SK-N-SH (cell line): ENCODE measurements at regions not wholly inside any gene's neighbourhood (a gene's known extent, or its start where the extent isn't known, plus 50 kb on each side); places are given as distances from the start of the nearest gene placed in this dataset.

Experiments used
- CTCF ChIA-PET: fragments of 300-600, 350-600 bp; formaldehyde crosslinking; extraction: SDS; loops from one replicate; lab custom pipeline; 2021; lab: Yijun Ruan, JAX
- POLR2A ChIA-PET: fragments of 350-600 bp; sonication (Branson Sonifier 250); formaldehyde crosslinking; extraction: SDS; loops from one replicate; lab custom pipeline; 2020; ENCODE audit warnings: antibody characterized with exemption, inconsistent platforms; lab: Yijun Ruan, JAX
- DNase-seq: peaks from one replicate; pipeline ENCODE4 v3.0.0; 2012
- H2AFZ ChIP-seq: fragments of 200-600 bp; sonication (generic); 2 replicates; pipeline ENCODE4 v1.8.1; 2016; ENCODE audit warnings: antibody characterized with exemption, mild to moderate bottlenecking, low read depth
- H3F3A ChIP-seq: fragments of 200-600 bp; sonication (generic); replicated peaks from 2 replicates; pipeline ENCODE3; 2016; ENCODE audit warnings: antibody characterized with exemption, mild to moderate bottlenecking; ENCODE audit not compliant: insufficient read depth
- H3K27ac ChIP-seq, 2 experiments: fragments of 200-500 bp in 1 of 2; fragments of 200-600 bp in 1 of 2; sonication (Bioruptor generic) in 1 of 2; sonication (generic), shearing (Covaris generic) in 1 of 2; 2 replicates each; pipeline versions ENCODE4 v1.5.1 to v1.6.1; 2014 to 2016; ENCODE audit warnings: low read depth in 2 of 2, inconsistent platforms in 1 of 2, low read length in 1 of 2, mild to moderate bottlenecking in 1 of 2, mixed read lengths in 1 of 2
- H3K27me3 ChIP-seq: fragments of 200-600 bp; sonication (generic), shearing (Covaris generic); 2 replicates; pipeline ENCODE4 v1.6.1; 2016; ENCODE audit warnings: mixed run types; ENCODE audit not compliant: insufficient read depth
- H3K36me3 ChIP-seq, 2 experiments: fragments of 200-500 bp in 1 of 2; fragments of 200-600 bp in 1 of 2; sonication (Bioruptor generic) in 1 of 2; sonication (generic) in 1 of 2; replicated peaks in 1 of 2; 2 replicates each; pipeline versions ENCODE3 to v1.5.1; 2014 to 2016; ENCODE audit warnings: low read length in 1 of 2, mild to moderate bottlenecking in 1 of 2; ENCODE audit not compliant: insufficient read depth in 2 of 2, control insufficient read depth in 1 of 2
- H3K4me1 ChIP-seq, 2 experiments: fragments of 200-500 bp in 1 of 2; fragments of 200-600 bp in 1 of 2; sonication (Bioruptor generic) in 1 of 2; sonication (generic), shearing (Covaris generic) in 1 of 2; 2 replicates each; pipeline versions ENCODE4 v1.5.1 to v1.6.1; 2014 to 2016; ENCODE audit warnings: low read depth in 1 of 2, low read length in 1 of 2, mixed run types in 1 of 2; ENCODE audit not compliant: insufficient read depth in 2 of 2, control insufficient read depth in 1 of 2
- H3K4me2 ChIP-seq: fragments of 200-600 bp; sonication (generic), shearing (Covaris generic); 2 replicates; pipeline ENCODE4 v1.6.1; 2017; ENCODE audit warnings: mixed run types
- H3K4me3 ChIP-seq, 2 experiments: fragments of 200-500 bp in 1 of 2; fragments of 200-600 bp in 1 of 2; sonication (Bioruptor generic) in 1 of 2; sonication (generic), shearing (Covaris generic) in 1 of 2; 2 replicates each; pipeline versions ENCODE4 v1.5.1 to v1.8.1; 2014 to 2016; ENCODE audit warnings: low read depth in 2 of 2, inconsistent platforms in 1 of 2, low read length in 1 of 2, mild to moderate bottlenecking in 1 of 2, mixed read lengths in 1 of 2, moderate library complexity in 1 of 2
- H3K79me2 ChIP-seq: fragments of 200-600 bp; sonication (generic); 2 replicates; pipeline ENCODE4 v1.8.1; 2017; ENCODE audit warnings: mild to moderate bottlenecking; ENCODE audit not compliant: insufficient read depth
- H3K9ac ChIP-seq: fragments of 200-600 bp; sonication (generic); 2 replicates; pipeline ENCODE4 v1.6.1; 2017; ENCODE audit warnings: mixed run types
- H3K9me2 ChIP-seq: fragments of 200-600 bp; sonication (generic); 2 replicates; pipeline ENCODE4 v1.6.1; 2017; ENCODE audit warnings: mixed run types
- H3K9me3 ChIP-seq: fragments of 200-600 bp; sonication (generic); 2 replicates; pipeline ENCODE4 v1.6.1; 2017; ENCODE audit warnings: mixed run types, mild to moderate bottlenecking, moderate library complexity
- H4K20me1 ChIP-seq: fragments of 200-600 bp; sonication (generic); 2 replicates; pipeline ENCODE4 v1.6.1; 2017; ENCODE audit warnings: mild to moderate bottlenecking, mixed run types; ENCODE audit not compliant: insufficient read depth
- EZH2phosphoT487 ChIP-seq: fragments of 200-600 bp; sonication (generic); IDR thresholded peaks from 2 replicates; pipeline ENCODE4 v1.6.1; 2017; ENCODE audit warnings: low read depth, mixed run types, mild to moderate bottlenecking, antibody characterized with exemption, moderate library complexity, borderline replicate concordance
- FOSL2 ChIP-seq: IDR thresholded peaks from 2 replicates; pipeline ENCODE4 v1.4.0; 2012; ENCODE audit warnings: low read depth, mild to moderate bottlenecking, moderate library complexity, borderline replicate concordance
- FOXJ3 ChIP-seq: sonication (generic); formaldehyde crosslinking; IDR thresholded peaks from 2 replicates; pipeline ENCODE4 v1.5.1; 2020; ENCODE audit warnings: mild to moderate bottlenecking, missing genetic modification reagents
- IRF3 ChIP-seq: fragments of 150-350 bp; IDR thresholded peaks from 2 replicates; pipeline ENCODE4 v1.6.1; 2016; ENCODE audit warnings: mild to moderate bottlenecking, low read depth, low read length
- JUND ChIP-seq: IDR thresholded peaks from 2 replicates; pipeline ENCODE4 v1.4.0; 2012
- POLR2AphosphoS5 ChIP-seq: IDR thresholded peaks from 2 replicates; pipeline ENCODE4 v1.6.1; 2012; ENCODE audit warnings: low read depth, low read length
- RAD21 ChIP-seq: IDR thresholded peaks from 2 replicates; pipeline ENCODE4 v1.6.1; 2012; ENCODE audit warnings: mild to moderate bottlenecking, low read length
- RCOR1 ChIP-seq: fragments of 150-350 bp; IDR thresholded peaks from 2 replicates; pipeline ENCODE4 v1.6.1; 2017; ENCODE audit warnings: antibody characterized with exemption, low read length
- RFX5 ChIP-seq: IDR thresholded peaks from 2 replicates; pipeline ENCODE4 v1.6.1; 2012; ENCODE audit warnings: mild to moderate bottlenecking, improper control_type of control experiment, low read length
- SIN3A ChIP-seq: IDR thresholded peaks from 2 replicates; pipeline ENCODE4 v1.6.1; 2012; ENCODE audit warnings: low read depth, mild to moderate bottlenecking, low read length, moderate library complexity, borderline replicate concordance
- SMC3 ChIP-seq: IDR thresholded peaks from 2 replicates; pipeline ENCODE4 v1.6.1; 2012; ENCODE audit warnings: low read depth, low read length, improper control_type of control experiment
- TAF1 ChIP-seq: IDR thresholded peaks from 2 replicates; pipeline ENCODE4 v1.6.1; 2012; ENCODE audit warnings: low read depth, mild to moderate bottlenecking, low read length, moderate library complexity, borderline replicate concordance
- TEAD4 ChIP-seq: IDR thresholded peaks from 2 replicates; pipeline ENCODE4 v1.4.0; 2012; ENCODE audit warnings: mild to moderate bottlenecking, borderline replicate concordance; ENCODE audit not compliant: insufficient read depth
- USF1 ChIP-seq: IDR thresholded peaks from 2 replicates; pipeline ENCODE4 v1.4.0; 2012; ENCODE audit warnings: low read depth, borderline replicate concordance
- ZBTB33 ChIP-seq: IDR thresholded peaks from 2 replicates; pipeline ENCODE4 v1.4.0; 2012; ENCODE audit warnings: low read depth, borderline replicate concordance
- WGBS: methylation state at CpG from one replicate; pipeline ENCODE4 v1.1.6; 2017; ENCODE audit warnings: low lambda C conversion rate; 5-methylcytosine and 5-hydroxymethylcytosine counted together

- H3K36me3 ChIP-seq = no peaks in the 10 kb centered on the region
- no peaks in the 10 kb centered on the region; the same call in 1 of the 2 replicates for H3K27me3 ChIP-seq
- no peak for TF ChIP-seq SIN3A
- TF ChIP-seq TEAD4 = no peak
- no peak for TF ChIP-seq JUND
- TF ChIP-seq FOXJ3 = no peak
- no peak for TF ChIP-seq USF1
- TF ChIP-seq ZBTB33 = no peak
- TF ChIP-seq IRF3 = no peak
- TF ChIP-seq SMC3 = no peak
- TF ChIP-seq TAF1 = no peak
- no peak for TF ChIP-seq RFX5
- no peak for TF ChIP-seq RAD21
- CTCF ChIA-PET = no interaction called here
- no peak overlapping the region for H3K4me3 ChIP-seq
- no peak for DNase-seq
- H3K4me1 ChIP-seq = no peaks in the 10 kb centered on the region
- H3K79me2 ChIP-seq = no peaks in the 10 kb centered on the region
- H3K4me2 ChIP-seq = no peak overlapping the region
- no peaks in the 10 kb centered on the region for H3K9me2 ChIP-seq
- no peak overlapping the region for H3K27ac ChIP-seq
- H3F3A ChIP-seq = no peaks in the 10 kb centered on the region
- no peak overlapping the region for H2AFZ ChIP-seq
- H3K9me3 ChIP-seq = no peaks in the 10 kb centered on the region
- no peaks in the 10 kb centered on the region for H4K20me1 ChIP-seq
- no peak overlapping the region for H3K9ac ChIP-seq
- POLR2A ChIA-PET = no interaction called here
These were observed 211.3 kb downstream of the ZNF326 start for GRCh38 chr1:90206260-90206659.

GRCh38 chr1:90204780-90205179 is 209.9 kb downstream of the ZNF326 start:
- Histone ChIP-seq H3K9me2 (no peaks in the 10 kb centered on the region), H3K27me3 (no peaks in the 10 kb centered on the region; the same call in 1 of the 2 replicates), H3K4me3 (no peak overlapping the region), H3K79me2 (no peaks in the 10 kb centered on the region), H3K4me2 (no peak overlapping the region), H3K27ac (no peak overlapping the region), H4K20me1 (no peaks in the 10 kb centered on the region), H3K9ac (no peak overlapping the region), H3K4me1 (no peaks in the 10 kb centered on the region), H3F3A (no peaks in the 10 kb centered on the region), H2AFZ (no peak overlapping the region), H3K36me3 (no peaks in the 10 kb centered on the region), H3K9me3 (no peaks in the 10 kb centered on the region)
- CTCF ChIA-PET = no interaction called here
- no peak for TF ChIP-seq FOSL2
- no peak for TF ChIP-seq SMC3
- no peak for TF ChIP-seq RCOR1
- no peak for TF ChIP-seq EZH2phosphoT487
- TF ChIP-seq POLR2AphosphoS5 = no peak
- whole genome bisulfite sequencing = 0% methylated on average over 2 of the region's 2 CpGs
- DNase-seq = no peak
- POLR2A ChIA-PET = no interaction called here
